ENCODE measurements at regions not wholly inside any gene's neighbourhood (a gene's known extent, or its start where the extent isn't known, plus 50 kb on each side); places are given as distances from the start of the nearest gene placed in this dataset.

DNA sequence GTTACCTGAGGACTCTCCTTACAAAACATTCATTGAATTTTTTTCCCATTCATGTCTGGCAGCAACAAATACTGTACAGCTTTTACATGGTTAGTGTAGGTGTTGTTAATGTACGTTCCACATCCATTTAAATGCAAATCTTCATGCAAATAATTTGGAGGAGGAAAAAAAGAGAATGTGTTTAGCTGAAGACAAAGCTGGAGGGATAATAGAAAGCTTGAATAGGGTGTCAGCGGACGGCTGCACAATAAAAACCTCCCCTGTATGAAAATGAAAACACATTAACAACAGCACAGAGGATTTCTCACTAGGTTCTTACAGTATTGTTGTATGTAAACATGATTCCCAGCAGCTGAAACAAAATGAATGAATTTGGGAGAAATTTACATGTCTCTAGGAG lies 231.5 kb downstream of the ZNF608 start:
- H3K4me2 ChIP-seq (ENCODE audit: insufficient read depth in 1 of 2, low read depth in 2 of 2, low read length in 2 of 2) = no peak overlapping the region
- H3K27me3 ChIP-seq (replicated peaks in 1 of 4; ENCODE audit: control insufficient read depth in 3 of 4, extremely low read depth in 1 of 4, insufficient read depth in 3 of 4, low read length in 3 of 4) = no peaks in the 10 kb centered on the region
- no peak overlapping the region for H2BK120ac ChIP-seq (replicated peaks; ENCODE audit: low read depth, low read length)
- H2AK5ac ChIP-seq (ENCODE audit: low read depth, low read length) = no peak overlapping the region
- no peak overlapping the region for H3K14ac ChIP-seq (ENCODE audit: insufficient read length)
- no peak overlapping the region for H3K27ac ChIP-seq (ENCODE audit: low read depth, low read length)
- H3K23me2 ChIP-seq (ENCODE audit: low read depth, low read length) = no peaks in the 10 kb centered on the region
- H4K20me1 ChIP-seq (replicated peaks in 1 of 2; ENCODE audit: control insufficient read depth in 1 of 2, insufficient read depth in 2 of 2, low read length in 2 of 2) = no peaks in the 10 kb centered on the region
- TF ChIP-seq PHF8 (conservative IDR thresholded peaks at IDR 0.05; ENCODE audit: low read depth, low read length) (no peak), EGR1 (IDR thresholded peaks at IDR 0.05; ENCODE audit: borderline replicate concordance, low read depth, low read length) (no peak), BRCA1 (IDR thresholded peaks at IDR 0.05; ENCODE audit: low read depth, low read length) (no peak), SRF (IDR thresholded peaks at IDR 0.05; ENCODE audit: low read depth, low read length) (no peak)
- TF ChIP-seq, protein P1, sequence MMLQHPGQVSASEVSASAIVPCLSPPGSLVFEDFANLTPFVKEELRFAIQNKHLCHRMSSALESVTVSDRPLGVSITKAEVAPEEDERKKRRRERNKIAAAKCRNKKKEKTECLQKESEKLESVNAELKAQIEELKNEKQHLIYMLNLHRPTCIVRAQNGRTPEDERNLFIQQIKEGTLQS (IDR thresholded peaks at IDR 0.05; ENCODE audit: insufficient read depth, low read depth, low read length) = no peak
- H4K5ac ChIP-seq (ENCODE audit: insufficient read length, low read depth, low read length) = no peak overlapping the region
- H3K4me1 ChIP-seq (replicated peaks in 1 of 4; ENCODE audit: control insufficient read depth in 3 of 4, insufficient read depth in 4 of 4, low read length in 3 of 4) = peaks cover 0 to 3% (median 0%) of the 10 kb centered on the region in 4 experiments; a peak in 1 of 7 replicates
- DNase-seq (ENCODE audit: low read depth in 1 of 2, low spot score in 2 of 2) = no peak
- no peak overlapping the region for H2BK15ac ChIP-seq (ENCODE audit: low read length)
- H3K9ac ChIP-seq (replicated peaks in 1 of 4; ENCODE audit: extremely low read depth in 1 of 4, low read depth in 3 of 4, low read length in 3 of 4) = no peak overlapping the region
- H3K18ac ChIP-seq (ENCODE audit: extremely low read depth, low read length) = no peak overlapping the region
- no peaks in the 10 kb centered on the region for H3K9me3 ChIP-seq (ENCODE audit: insufficient read depth in 2 of 2, low read depth in 1 of 2, low read length in 1 of 2)
- no peaks in the 10 kb centered on the region for H3K79me1 ChIP-seq (ENCODE audit: low read depth, low read length)
- H3K56ac ChIP-seq (replicated peaks; ENCODE audit: insufficient read length, low read depth, low read length) = no peak overlapping the region
- ChIA-PET CTCF (ENCODE audit: partially characterized antibody) (no interaction called here), POLR2A (ENCODE audit: partially characterized antibody) (no interaction called here)
- no peaks in the 10 kb centered on the region for H3K79me2 ChIP-seq (ENCODE audit: control insufficient read depth in 1 of 2, insufficient read depth in 2 of 2, low read length in 2 of 2)
- FAIRE-seq = no peak
- H2BK20ac ChIP-seq (ENCODE audit: low read length) = no peak overlapping the region
- no peak overlapping the region for H2AFZ ChIP-seq (ENCODE audit: low read length)
- H2BK12ac ChIP-seq (ENCODE audit: low read depth, low read length) = no peak overlapping the region
- no peak overlapping the region for H3K23ac ChIP-seq (ENCODE audit: insufficient read length)
- H4K91ac ChIP-seq (replicated peaks; ENCODE audit: insufficient read length, low read length) = no peak overlapping the region
- no peaks in the 10 kb centered on the region; a peak in 1 of 8 replicates for H3K36me3 ChIP-seq (ENCODE audit: control insufficient read depth in 2 of 4, insufficient read depth in 4 of 4, low read length in 3 of 4)
- 78% methylated on average over 3 of the region's 3 CpGs; no CpG with 5 or more reads in 1 of the 2 experiments for WGBS, 2 experiments (ENCODE audit: extremely low coverage in 1 of 2, insufficient coverage in 1 of 2, insufficient read length in 1 of 2, insufficient replicate concordance in 2 of 2, low coverage in 1 of 2, low lambda C conversion rate in 2 of 2, missing lambda C conversion rate in 1 of 2)
- H2BK5ac ChIP-seq (ENCODE audit: low read depth, low read length) = no peak overlapping the region
- no peak overlapping the region for H3K4ac ChIP-seq (replicated peaks; ENCODE audit: insufficient read length, low read depth, low read length)
- H4K8ac ChIP-seq (ENCODE audit: extremely low read depth, insufficient read depth, low read length) = no peak overlapping the region
- no peak overlapping the region for H3K4me3 ChIP-seq (ENCODE audit: extremely low read depth in 1 of 4, insufficient read depth in 2 of 4, low read depth in 3 of 4, low read length in 4 of 4)

All from H1 (cell line).